ENCODE measurements at regions not wholly inside any gene's neighbourhood (a gene's known extent, or its start where the extent isn't known, plus 50 kb on each side); places are given as distances from the start of the nearest gene placed in this dataset.

DNA sequence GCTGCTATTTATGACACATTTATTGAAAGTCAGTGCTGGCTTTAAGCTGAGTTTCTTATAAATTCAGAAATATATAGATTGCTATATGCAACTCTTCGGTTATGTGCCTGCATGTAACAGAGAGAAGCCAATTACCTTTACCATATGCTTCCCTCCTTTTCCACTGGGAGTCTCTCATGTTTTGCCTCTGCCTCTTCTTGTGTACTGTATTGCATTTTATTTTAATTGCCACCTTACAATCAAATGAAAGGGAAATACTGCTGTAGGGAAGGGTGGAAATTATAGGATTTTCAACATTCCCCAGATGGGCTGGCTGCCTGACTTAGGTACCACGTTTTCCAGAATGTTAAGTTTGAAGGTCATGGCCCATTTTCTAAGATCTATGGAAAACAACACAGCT lies 655.4 kb upstream of the SLIT2 start:
- TF ChIP-seq TAF1 (IDR thresholded peaks at IDR 0.05; ENCODE audit: borderline replicate concordance, insufficient read depth, low read length): no peak
- TF ChIP-seq POLR2AphosphoS5 (IDR thresholded peaks at IDR 0.05; ENCODE audit: low read depth, low read length): no peak
- no peak for TF ChIP-seq FOXP2 (optimal IDR thresholded peaks at IDR 0.05; ENCODE audit: borderline replicate concordance, extremely low read depth, extremely low read length, insufficient read depth)

Measured in PFSK-1 (cell line).